Upper lobe of right lung (tissue), 1 donor: ENCODE measurements at regions not wholly inside any gene's neighbourhood (a gene's known extent, or its start where the extent isn't known, plus 50 kb on each side); places are given as distances from the start of the nearest gene placed in this dataset.

Experiments used
- ATAC-seq: fragments of 200-7000 bp; cut with Tn5 transposase; one replicate; pipeline ENCODE4 v1.9.1; 2020; ENCODE audit warnings: mild to moderate bottlenecking, moderate library complexity
- DNase-seq: peaks from one replicate; pipeline ENCODE4 v3.0.0-alpha.2; 2020
- H3K27ac ChIP-seq: fragments of 200-600 bp; one replicate; pipeline ENCODE4 v1.8.0; 2022
- H3K27me3 ChIP-seq: fragments of 200-600 bp; one replicate; pipeline ENCODE4 v1.8.0; 2022; ENCODE audit warnings: mild to moderate bottlenecking
- H3K36me3 ChIP-seq: fragments of 200-600 bp; one replicate; pipeline ENCODE4 v1.8.0; 2022
- H3K4me1 ChIP-seq: fragments of 200-600 bp; one replicate; pipeline ENCODE4 v1.8.0; 2022
- H3K4me3 ChIP-seq: fragments of 200-600 bp; one replicate; pipeline ENCODE4 v1.8.0; 2022; ENCODE audit warnings: mild to moderate bottlenecking
- H3K9me3 ChIP-seq: fragments of 200-600 bp; one replicate; pipeline ENCODE4 v1.8.0; 2022
- intact Hi-C: fragments of 100-400 bp; cut with DNase I; formaldehyde crosslinking; loops from one replicate; pipeline ENCODE4 v1.11.0; 2022
- TF ChIP-seq, protein P1 (sequence below): fragments of 200-600 bp; IDR thresholded peaks from one replicate; pipeline ENCODE4 v1.8.0; 2022; ENCODE audit warnings: antibody characterized with exemption
- donor health status: DM: no; HTN: yes; CAD: no; lungs with severe emphysema.

DNA sequence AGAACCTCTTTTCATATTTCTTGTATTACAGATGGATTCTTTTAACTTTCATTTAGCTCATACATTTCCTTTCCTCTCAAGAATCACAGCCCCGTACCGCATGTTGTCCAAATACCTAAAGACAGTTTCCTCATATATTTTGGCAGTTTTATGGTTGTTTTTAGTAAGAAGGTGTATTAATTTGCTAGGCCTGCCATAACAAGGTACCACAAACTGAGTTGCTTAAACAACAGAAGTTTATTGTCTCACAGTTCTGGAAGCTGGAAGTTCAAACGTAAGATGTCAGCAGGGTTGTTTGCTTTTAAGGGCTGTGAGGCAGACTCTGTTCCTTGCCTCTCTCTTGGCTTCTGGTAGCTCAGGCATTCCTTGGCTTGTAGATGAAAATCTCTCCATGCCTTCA, 343.2 kb upstream of the TNP1 start:
- DNase-seq, result no peak
- TF ChIP-seq, protein P1, sequence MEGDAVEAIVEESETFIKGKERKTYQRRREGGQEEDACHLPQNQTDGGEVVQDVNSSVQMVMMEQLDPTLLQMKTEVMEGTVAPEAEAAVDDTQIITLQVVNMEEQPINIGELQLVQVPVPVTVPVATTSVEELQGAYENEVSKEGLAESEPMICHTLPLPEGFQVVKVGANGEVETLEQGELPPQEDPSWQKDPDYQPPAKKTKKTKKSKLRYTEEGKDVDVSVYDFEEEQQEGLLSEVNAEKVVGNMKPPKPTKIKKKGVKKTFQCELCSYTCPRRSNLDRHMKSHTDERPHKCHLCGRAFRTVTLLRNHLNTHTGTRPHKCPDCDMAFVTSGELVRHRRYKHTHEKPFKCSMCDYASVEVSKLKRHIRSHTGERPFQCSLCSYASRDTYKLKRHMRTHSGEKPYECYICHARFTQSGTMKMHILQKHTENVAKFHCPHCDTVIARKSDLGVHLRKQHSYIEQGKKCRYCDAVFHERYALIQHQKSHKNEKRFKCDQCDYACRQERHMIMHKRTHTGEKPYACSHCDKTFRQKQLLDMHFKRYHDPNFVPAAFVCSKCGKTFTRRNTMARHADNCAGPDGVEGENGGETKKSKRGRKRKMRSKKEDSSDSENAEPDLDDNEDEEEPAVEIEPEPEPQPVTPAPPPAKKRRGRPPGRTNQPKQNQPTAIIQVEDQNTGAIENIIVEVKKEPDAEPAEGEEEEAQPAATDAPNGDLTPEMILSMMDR, result no peak
- H3K4me3 ChIP-seq, result no peak overlapping the region
- H3K4me1 ChIP-seq, result no peaks in the 10 kb centered on the region
- intact Hi-C loops, result no loop called here
- H3K27me3 ChIP-seq, result no peaks in the 10 kb centered on the region
- no peak for ATAC-seq
- H3K36me3 ChIP-seq, result no peaks in the 10 kb centered on the region
- no peaks in the 10 kb centered on the region for H3K9me3 ChIP-seq
- no peak overlapping the region for H3K27ac ChIP-seq

DNA sequence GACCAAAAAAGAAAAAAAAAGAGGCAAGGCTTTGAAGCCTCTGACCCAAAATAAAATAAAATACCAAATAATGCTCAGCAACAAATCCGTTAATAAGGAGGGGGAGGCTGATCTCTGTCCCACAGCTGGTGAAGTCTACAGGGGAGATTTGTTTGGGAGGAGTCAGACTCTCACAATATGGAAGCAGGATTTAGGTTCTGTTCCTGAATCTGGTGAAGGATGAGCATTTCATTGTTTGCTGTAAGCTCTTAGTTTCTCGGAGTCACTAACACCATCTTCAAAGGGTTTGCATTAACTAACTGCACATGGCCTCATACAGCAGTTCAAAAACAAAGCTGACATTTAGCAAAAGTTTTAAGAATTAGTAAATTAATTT, 339.4 kb upstream of the TNP1 start:
- H3K27ac ChIP-seq, result no peak overlapping the region
- no peaks in the 10 kb centered on the region for H3K36me3 ChIP-seq
- DNase-seq (no peak), ATAC-seq (no peak)
- no peaks in the 10 kb centered on the region for H3K9me3 ChIP-seq
- no peak overlapping the region for H3K4me3 ChIP-seq
- TF ChIP-seq, protein P1, result no peak
- intact Hi-C loops, result no loop called here
- H3K27me3 ChIP-seq, result no peaks in the 10 kb centered on the region
- no peaks in the 10 kb centered on the region for H3K4me1 ChIP-seq

DNA sequence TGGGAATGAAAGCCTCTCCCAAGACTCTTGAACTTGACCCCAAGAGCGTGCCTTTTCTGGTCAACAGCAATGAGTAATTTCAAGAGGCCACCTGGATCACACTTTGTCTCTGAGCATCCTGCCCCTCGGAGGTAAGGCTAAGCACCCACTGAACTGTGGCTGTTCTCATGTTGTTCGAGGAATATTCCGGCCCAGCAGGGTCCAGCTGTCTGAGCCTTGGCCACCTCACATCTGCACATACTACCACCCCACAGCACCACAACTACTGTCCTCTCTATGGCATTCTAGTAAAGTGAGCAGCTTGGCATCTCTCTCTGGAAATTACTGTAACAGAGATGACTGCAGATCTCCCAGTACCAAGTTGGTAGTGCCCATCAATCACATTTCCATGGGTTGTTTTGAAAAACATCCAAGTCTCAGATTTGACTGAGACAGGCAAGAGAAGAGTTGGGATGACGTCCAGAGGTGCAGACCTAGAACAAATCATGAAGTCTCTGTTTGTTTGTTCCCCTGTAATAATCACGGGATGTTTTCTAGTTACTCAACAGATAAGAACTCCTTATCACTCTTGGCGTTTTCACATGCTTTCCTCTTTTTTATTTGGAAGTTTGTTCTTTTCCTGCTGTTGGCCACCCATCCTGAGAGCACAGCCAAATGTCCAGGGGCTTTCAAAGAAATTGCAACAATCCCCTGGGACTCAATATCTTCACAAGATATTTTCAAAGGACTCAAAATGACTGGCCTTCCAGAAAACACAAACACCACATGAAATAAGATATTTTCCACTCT, 336.0 kb upstream of the TNP1 start:
- intact Hi-C loops, result no loop called here
- no peaks in the 10 kb centered on the region for H3K4me1 ChIP-seq
- no peaks in the 10 kb centered on the region for H3K27me3 ChIP-seq
- DNase-seq (no peak), ATAC-seq (no peak)
- no peaks in the 10 kb centered on the region for H3K9me3 ChIP-seq
- H3K27ac ChIP-seq, result no peak overlapping the region
- TF ChIP-seq, protein P1, result no peak
- no peak overlapping the region for H3K4me3 ChIP-seq
- H3K36me3 ChIP-seq, result no peaks in the 10 kb centered on the region

DNA sequence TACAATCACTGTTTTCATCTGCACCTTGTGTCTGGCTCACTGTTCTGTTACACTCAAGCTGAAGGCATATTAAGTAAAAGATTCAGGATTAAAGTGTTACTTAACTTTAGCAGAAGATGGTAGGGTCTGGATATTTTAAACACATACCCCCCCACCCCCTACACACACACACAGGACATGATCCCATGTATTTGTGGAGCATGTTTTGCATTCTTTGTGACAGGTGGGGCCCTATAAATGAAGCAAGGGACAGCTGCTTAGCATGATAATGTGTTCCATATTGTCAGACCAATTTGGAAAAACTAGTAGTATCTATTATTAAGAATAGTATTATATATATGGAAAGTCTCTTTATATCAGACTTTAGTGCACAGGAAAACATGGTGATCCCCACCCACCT, 335.2 kb upstream of the TNP1 start:
- TF ChIP-seq, protein P1, result no peak
- ATAC-seq, result no peak

DNA sequence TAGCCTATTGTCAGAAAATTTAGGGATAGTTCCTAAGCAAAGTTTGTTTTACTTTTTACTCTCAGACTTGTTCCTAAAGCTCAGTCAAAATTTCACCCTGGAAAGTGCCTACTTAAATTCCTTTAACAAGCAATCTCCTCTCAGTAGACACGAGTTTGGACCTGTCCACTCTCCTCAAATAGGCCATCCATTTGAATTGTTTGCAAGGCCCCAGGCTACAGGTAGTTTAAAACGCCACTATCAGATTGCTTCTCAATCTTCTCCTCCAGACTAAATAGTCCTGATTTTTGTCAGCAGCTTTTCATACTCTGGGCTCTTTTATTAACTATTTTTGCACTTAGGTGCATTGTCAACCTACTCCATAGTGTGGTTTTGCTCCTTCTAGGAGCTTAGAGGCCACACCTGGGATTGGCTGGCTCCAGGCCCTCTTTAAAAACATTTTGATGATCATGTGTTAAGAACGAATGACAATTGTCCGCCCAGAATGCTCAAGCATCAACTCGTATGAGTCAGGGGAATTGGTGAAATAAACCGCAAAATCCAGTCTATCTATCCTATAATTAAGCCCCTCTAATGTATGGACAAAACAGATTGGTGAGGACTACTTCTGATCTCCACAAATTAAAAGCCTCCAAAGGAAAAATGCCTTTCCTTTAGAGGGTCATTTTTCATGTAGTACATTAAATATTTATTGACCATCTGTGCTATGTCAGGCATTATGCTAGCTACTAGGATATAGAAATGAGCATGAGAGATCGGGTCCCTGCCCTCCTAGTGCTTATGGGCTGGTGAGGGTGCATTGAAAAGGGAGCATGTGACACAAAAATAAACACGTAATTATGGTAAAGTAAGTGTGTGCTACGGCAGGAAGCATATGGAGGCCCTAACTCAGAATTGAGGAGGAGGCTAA, 333.8 kb upstream of the TNP1 start:
- TF ChIP-seq, protein P1, result no peak
- Histone ChIP-seq H3K9me3 (no peaks in the 10 kb centered on the region), H3K4me1 (no peaks in the 10 kb centered on the region), H3K27ac (no peak overlapping the region), H3K27me3 (no peaks in the 10 kb centered on the region), H3K36me3 (no peaks in the 10 kb centered on the region), H3K4me3 (no peak overlapping the region)
- intact Hi-C loops, result no loop called here
- no peak for ATAC-seq
- DNase-seq, result no peak

More for the DNA sequence above, 335.2 kb upstream of the TNP1 start:
- Histone ChIP-seq H3K9me3 (no peaks in the 10 kb centered on the region), H3K4me1 (no peaks in the 10 kb centered on the region), H3K27me3 (no peaks in the 10 kb centered on the region), H3K27ac (no peak overlapping the region), H3K36me3 (no peaks in the 10 kb centered on the region), H3K4me3 (no peak overlapping the region)
- no peak for DNase-seq
- intact Hi-C loops, result no loop called here
